GM19324 (cell line): ENCODE measurements at regions not wholly inside any gene's neighbourhood (a gene's known extent, or its start where the extent isn't known, plus 50 kb on each side); places are given as distances from the start of the nearest gene placed in this dataset.

Experiments
- ATAC-seq: cut with Tn5 transposase; IDR thresholded peaks from one replicate; pipeline ENCODE4 v1.9.1; 2021; ENCODE audit warnings: mild to moderate bottlenecking, moderate library complexity; ENCODE audit not compliant: unreplicated experiment, low FRiP score

DNA sequence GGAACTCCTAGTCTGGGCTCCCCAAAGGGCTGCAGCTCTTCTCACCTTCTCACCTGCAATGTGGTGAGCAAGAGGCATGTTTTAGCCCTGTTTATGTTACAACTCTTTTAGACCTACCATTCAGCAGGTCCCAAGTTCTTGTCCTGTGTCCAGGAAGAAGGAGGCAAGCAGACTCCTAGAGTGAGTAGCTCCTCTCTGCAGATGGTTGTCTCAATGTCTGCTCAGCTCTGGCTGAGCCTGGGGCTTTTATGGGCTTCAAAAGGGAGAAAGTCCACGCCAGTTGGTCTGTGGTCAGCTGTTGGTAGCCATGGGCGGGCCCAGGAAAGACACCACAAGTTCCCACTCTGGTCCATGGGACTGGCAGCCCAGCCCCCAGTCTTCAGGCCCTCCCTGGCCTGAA is 148.1 kb upstream of the HS6ST1 start:
- ATAC-seq: no peak

DNA sequence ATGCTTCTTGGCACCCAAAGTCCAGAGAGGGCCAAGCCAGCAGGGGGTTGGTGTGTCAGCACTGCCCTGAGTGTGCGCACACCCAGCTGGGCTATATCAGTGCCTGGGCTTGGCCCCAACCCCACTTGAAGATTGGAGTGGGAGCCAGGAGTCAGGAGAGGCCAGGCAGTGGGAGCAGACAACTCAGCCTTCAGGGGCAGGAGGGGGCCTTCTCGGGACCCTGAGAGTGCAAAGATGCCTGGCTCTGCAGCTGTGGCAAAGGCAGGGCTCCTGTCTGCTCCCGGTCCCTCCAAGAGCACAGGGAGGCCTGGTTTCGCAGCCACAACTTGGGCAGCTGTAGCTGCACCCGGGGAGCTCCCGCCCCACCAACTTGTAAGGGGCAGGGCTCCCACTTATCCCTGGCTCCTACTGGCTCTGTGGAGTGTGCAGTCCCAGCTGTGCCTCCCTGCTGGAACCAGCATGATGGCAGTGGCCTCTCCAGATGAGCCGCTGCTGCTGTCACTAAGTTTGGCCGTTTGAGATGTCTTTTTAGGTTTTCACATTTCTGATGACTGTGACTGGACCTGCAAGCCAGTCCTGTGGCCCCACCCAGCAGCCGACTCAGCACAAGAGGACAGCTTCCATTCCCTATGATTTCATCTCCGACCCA is 148.8 kb upstream of the HS6ST1 start:
- ATAC-seq: no peak

DNA sequence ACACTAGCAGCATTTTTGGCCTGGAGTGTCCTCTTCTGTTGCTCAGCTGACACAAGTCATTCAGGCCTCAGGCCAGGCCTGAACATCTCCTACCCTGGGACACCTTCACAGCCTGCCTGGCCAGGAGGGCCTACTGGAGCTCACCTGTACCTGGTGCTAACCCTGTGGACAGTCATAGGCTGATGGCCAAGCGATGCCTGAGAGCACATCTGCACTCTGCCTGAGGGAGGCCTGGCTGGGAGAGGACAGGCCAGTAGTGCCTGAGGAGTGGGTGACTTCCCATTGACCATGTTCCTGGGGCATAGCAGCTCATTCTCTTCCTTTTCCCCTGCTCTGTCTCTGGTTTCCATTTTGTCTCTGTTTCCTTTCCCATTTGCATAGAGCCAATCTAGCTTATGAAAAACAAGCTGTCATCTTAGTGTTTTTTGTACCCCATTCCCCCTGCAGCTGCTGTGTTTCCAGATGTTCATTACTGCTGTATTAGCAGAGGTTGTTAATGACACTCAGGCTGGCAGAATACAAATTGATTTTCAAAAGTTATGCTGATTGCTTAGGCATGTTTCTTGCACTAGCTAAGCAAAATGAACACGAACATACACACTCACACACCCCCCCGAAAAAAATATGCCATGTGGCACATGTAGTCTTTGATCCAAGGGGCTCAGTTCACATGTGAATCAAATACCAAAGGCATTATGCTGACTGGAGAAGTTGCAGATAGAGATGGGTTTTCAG is 149.7 kb upstream of the HS6ST1 start:
- ATAC-seq: no peak

- no peak for ATAC-seq
These were observed 150.5 kb upstream of the HS6ST1 start for GRCh38 chr2:128469203-128469602.

DNA sequence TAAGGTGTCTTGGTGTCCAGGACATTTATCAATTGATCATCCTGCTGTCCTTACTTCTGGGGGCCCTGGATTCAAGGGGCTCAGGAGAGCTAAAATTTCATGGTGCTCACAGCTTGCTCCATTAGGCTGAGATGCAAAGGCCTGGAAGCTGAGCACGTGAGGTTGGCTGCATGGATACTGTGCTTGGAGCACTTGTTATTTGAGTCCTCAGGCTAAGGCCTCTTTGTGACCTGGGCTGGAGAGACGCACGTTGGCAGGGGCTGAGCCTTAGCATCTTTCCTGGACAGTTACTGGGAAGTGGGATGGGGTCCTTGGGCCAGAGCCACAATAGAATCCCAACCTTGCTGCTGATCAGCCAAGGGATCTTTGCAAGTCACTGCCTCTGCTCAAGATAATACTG is 151.2 kb upstream of the HS6ST1 start:
- ATAC-seq: no peak

DNA sequence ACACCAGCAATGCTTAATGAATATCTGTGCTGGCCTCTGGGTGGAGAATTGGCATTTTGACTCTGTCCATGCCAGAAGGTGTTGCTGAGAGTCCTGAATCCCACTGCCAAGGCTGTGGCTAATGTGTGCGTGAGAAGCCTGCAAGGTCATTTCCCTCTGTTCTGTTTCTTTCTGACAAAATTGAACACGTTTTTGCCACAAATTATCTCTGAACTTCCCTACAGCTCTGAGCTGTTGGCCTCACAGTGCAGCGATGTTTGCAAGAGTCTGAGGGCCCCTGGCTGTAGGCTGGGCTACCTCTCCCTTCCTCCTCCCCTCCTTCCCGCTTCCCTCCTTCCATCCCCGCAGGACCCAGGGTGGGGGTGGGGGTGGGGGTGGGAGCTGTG is 154.1 kb upstream of the HS6ST1 start:
- ATAC-seq: no peak

- no peak for ATAC-seq
These were observed 154.7 kb upstream of the HS6ST1 start for GRCh38 chr2:128473175-128474035.

GRCh38 chr2:128474036-128474955 is 155.6 kb upstream of the HS6ST1 start:
- no peak for ATAC-seq

GRCh38 chr2:128474962-128475361 is 156.3 kb upstream of the HS6ST1 start:
- ATAC-seq: no peak

- no peak for ATAC-seq
These were observed 157.0 kb upstream of the HS6ST1 start for GRCh38 chr2:128475427-128476211.

- no peak for ATAC-seq
These were observed 158.6 kb upstream of the HS6ST1 start for GRCh38 chr2:128477026-128477820.

DNA sequence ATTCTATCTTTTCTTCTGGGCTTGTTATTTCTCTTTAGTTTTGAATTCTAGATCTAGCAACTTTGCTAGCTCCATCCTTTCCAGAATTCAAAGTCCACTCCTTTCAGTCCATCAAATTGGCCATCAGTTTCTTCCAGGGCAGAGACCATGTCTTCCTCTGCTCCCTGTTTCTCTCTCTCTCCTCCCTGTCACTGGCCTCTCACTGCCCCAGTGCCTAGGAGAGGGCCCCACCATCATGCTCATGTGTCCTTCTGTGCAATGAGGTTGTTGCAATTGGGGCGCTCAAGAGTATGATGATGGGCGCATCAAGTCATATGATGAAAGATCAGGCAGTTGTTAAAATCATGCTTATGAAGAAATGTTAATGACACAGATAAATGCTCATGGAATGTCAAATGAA is 159.2 kb upstream of the HS6ST1 start:
- ATAC-seq: no peak

- no peak for ATAC-seq
These were observed 167.3 kb upstream of the HS6ST1 start for GRCh38 chr2:128485761-128486639.

DNA sequence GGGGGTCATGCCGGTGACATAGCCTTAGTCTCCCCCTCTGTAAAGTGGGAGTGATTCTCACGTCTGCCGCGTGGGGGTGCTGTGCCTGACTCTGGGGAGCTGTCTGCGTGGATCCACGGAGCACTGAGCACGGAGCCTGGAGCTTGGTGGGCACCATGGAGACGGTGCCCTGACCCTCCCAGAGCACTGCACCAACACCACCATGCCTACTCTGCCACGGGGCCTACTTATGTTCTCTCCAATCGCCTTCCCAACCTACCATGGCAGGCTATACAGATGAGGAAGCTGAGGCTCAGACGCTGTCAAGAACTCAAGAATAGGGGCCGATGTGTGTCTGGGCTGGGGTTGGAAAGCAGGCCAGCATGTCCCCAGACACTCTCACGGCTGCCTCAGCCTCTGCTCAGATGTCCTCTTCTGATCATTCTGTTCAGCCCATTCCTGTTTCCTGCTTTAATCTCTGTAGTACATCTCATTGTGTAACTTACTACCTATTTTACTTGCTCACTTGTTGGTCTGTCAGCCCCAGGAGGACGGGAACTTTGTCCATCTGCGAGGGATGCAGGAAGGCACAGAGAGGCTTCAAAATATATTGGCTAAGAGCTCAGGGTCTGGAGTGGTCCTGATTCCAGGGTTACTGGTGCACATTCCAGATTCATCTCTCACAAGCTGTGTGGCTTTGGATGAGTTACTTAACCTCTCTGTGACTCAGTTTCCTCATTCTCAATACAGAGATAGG is 168.1 kb upstream of the HS6ST1 start:
- no peak for ATAC-seq

DNA sequence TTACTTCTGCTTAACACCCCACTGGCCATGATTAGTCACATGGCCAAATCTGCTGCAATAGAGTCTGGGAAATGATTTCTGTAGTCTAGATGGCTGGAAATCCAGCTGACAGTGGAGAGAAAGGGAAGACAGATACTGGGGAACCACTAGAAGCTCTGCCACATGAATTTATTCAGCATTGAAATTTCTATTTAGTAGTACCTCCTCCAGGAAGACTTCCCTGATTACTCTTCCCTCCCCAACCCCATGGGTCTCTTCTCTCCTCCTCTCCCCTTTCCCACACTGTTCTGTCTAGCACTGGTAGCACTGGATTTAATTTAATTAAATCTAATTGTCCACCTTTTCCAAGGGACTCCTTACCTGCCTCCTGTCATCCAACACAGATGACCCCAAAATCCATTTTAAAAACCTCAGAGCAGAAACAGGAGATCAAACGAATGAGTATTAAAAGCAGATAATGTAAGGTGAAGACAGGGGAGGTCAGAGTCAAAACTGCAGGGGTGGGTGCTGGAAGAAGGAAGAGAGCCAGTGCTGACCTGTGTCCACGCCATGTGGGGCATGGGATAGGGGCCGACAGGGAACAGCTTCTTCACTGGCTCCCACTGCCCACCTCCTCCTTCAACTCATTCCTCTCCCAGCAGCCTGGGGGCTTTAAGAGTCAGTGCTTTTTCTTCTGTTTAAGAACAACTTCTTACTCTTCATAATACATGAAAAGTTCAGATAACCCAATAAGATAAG is 169.2 kb upstream of the HS6ST1 start:
- ATAC-seq: no peak

DNA sequence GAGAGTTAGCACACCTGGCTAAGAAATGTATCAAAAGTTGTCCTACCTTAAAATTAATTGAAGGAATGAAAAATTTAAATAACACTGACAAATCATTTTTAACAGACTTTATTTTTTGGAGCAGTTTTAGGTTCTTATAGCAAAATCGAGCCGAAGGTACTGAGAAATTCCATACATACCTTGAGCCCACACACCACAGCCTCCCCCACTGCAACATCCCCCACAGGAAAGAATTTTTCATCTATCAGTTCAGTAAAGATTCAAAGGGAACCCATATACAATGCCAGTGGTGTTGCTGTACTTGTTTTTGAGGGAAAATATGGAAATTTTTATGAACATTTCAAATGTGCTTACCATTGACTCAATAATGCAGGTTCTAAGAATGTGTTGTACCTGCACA is 169.8 kb upstream of the HS6ST1 start:
- ATAC-seq: no peak
